HAP-1 (cell line): ENCODE measurements at regions not wholly inside any gene's neighbourhood (a gene's known extent, or its start where the extent isn't known, plus 50 kb on each side); places are given as distances from the start of the nearest gene placed in this dataset.

Source experiments
- DNase-seq, 2 experiments: peaks; one replicate each; pipeline ENCODE4 v3.0.0-alpha.2; 2016 to 2020; ENCODE audit warnings: low spot score in 2 of 2
- H3K27me3 ChIP-seq: fragments of 250-450 bp; sonication (Bioruptor Pico); 2 replicates; pipeline ENCODE4 v1.5.1; 2020; ENCODE audit warnings: low read depth, mild to moderate bottlenecking, moderate library complexity
- H3K36me3 ChIP-seq: fragments of 250-450 bp; sonication (Bioruptor Pico); replicated peaks from 2 replicates; pipeline ENCODE4 v1.5.1; 2020; ENCODE audit warnings: mild to moderate bottlenecking
- H3K4me1 ChIP-seq: fragments of 250-450 bp; sonication (Bioruptor Pico); 2 replicates; pipeline ENCODE4 v1.5.1; 2020; ENCODE audit warnings: mild to moderate bottlenecking
- H3K4me3 ChIP-seq: fragments of 250-450 bp; sonication (Bioruptor Pico); 2 replicates; pipeline ENCODE4 v1.5.1; 2020; ENCODE audit warnings: mild to moderate bottlenecking, moderate library complexity
- H3K9me3 ChIP-seq: fragments of 250-450 bp; sonication (Bioruptor Pico); 2 replicates; pipeline ENCODE4 v1.5.1; 2020; ENCODE audit warnings: mild to moderate bottlenecking, moderate library complexity
- in situ Hi-C: fragments of 300-500 bp; cut with MboI; formaldehyde crosslinking; loops from 3 replicates; pipeline ENCODE4 v1.14.3; 2020; ENCODE audit warnings: low sequenced_read_pairs, inconsistent platforms, mixed read lengths

DNA sequence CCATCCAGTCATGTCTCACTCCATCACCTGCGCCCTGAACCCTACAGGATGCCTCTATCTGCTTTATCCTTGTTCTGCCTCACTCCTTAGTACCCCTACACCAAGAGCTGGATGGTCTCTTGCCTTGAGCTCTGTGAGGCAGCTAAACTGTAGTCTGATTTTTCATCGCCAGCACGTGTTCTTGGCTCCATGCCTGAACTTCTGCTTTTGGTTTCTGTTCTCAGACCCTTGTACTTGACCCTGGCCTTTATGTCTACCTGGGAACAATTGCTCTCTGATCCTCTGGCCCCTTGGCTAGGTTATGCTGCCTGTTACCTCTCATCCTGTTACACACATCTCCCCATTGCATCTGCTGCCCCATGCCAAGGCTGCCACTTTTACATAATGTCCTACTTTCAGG lies 318.0 kb upstream of the LMCD1 start:
- DNase-seq, result no peak
- Histone ChIP-seq H3K36me3 (no peaks in the 10 kb centered on the region), H3K4me3 (no peak overlapping the region), H3K9me3 (no peaks in the 10 kb centered on the region), H3K27me3 (no peaks in the 10 kb centered on the region), H3K4me1 (no peaks in the 10 kb centered on the region)
- in situ Hi-C loops, result no loop called here

DNA sequence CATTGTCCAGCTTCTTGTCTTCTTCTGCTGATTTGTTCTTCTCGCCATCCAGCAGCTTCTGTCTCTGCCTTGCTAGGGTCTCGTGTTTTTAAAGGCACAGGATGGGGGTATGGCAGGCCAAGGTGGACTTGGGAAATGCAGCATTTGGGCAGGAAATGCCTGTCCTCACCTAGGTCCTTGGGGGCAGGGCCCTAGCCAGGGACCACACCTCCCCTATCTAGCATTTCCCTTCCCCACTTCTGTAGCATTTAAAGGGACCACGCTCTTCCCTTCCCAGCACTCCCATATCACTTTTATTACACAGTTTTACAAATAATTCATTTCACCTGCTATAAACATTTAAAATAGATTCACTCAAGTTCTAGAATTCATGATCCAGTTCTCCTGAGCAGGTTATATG lies 315.4 kb upstream of the LMCD1 start:
- in situ Hi-C loops, result no loop called here
- no peaks in the 10 kb centered on the region for H3K9me3 ChIP-seq
- no peaks in the 10 kb centered on the region for H3K36me3 ChIP-seq
- no peaks in the 10 kb centered on the region for H3K4me1 ChIP-seq
- no peak overlapping the region for H3K4me3 ChIP-seq
- no peaks in the 10 kb centered on the region for H3K27me3 ChIP-seq
- DNase-seq, result no peak

DNA sequence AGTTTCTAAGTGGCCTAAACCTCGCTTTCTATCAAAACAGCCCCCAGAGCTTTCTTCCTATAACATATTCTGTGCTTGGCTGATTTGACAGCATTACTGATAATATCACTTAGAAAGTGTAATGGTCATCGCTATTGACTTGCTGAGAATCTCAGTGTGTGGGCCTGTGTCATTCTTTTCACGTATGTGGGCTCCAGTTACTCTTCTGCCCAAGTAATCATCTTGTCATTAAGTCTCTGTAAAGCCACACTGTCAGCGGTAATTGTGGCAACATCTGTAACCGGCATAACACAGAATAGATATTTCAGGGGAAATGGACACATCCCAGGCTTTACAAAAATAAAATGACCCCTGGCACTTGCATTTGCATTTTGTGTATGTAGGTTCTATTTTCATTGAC lies 313.6 kb upstream of the LMCD1 start:
- Histone ChIP-seq H3K27me3 (no peaks in the 10 kb centered on the region), H3K9me3 (no peaks in the 10 kb centered on the region), H3K36me3 (no peaks in the 10 kb centered on the region), H3K4me1 (no peaks in the 10 kb centered on the region), H3K4me3 (no peak overlapping the region)
- no peak for DNase-seq
- in situ Hi-C loops, result no loop called here

DNA sequence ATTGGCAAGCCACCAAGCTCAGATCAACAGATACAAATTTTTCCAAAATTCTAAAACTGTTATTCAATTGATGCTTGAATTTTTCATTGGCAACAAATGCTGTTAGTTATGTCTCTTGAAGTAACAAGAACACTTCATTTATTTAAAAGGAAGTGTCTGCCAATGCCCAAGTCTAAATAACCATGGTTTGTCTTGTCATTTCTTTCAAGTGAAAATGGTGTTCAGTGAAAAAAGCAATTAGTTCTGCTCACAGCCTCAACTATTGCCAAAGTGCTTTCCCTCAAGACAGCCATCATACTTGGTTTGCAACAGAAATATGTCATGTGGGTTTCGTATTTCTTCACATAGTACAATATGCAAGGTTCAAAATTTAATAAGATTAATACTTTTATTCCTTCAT lies 312.6 kb upstream of the LMCD1 start:
- Histone ChIP-seq H3K27me3 (no peaks in the 10 kb centered on the region), H3K9me3 (no peaks in the 10 kb centered on the region), H3K36me3 (no peaks in the 10 kb centered on the region), H3K4me1 (no peaks in the 10 kb centered on the region), H3K4me3 (no peak overlapping the region)
- DNase-seq, result no peak
- in situ Hi-C loops, result no loop called here

DNA sequence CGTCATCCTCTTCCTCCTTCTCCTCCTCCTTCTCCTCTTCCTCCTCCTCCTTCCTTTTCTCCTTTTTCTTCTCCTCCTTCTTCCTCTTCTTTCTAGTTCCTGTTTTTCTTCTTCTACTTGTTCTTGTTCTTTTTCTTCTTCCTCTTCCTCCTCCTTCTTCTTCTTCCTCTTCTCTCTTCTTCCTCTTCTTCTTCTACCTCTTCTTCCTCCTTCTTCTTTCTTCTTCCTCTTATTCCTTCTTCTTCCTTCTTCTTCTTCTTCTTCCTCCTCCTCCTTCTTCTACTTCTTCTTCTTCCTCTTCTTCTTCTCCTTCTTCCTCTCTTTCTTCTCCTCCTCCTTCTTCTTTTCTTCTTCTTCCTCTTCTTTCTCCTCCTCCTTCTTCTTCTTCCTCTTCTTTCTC lies 310.2 kb upstream of the LMCD1 start:
- no peaks in the 10 kb centered on the region for H3K4me1 ChIP-seq
- no peak overlapping the region for H3K4me3 ChIP-seq
- H3K9me3 ChIP-seq, result no peaks in the 10 kb centered on the region
- no peak for DNase-seq
- no peaks in the 10 kb centered on the region for H3K27me3 ChIP-seq
- in situ Hi-C loops, result no loop called here
- no peaks in the 10 kb centered on the region for H3K36me3 ChIP-seq

DNA sequence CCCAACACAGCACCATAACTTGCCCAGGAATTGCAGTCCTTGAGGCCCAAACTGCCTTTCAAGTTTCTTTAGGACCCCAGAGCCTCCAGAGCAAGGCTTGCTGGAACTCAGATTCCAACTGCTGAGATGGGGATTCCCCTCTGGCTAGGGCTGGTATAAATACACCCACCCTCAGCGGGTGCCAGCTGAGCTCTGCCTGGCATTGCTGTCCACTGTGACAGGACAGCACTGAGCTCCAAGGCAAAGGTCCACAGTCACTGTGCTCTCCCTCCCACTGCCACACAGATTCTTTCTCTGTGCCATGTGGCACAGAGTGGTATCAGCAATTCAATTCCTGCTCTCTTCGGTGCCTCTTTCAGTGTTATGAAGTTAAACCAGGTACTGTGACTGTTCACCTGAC lies 304.2 kb upstream of the LMCD1 start:
- H3K4me3 ChIP-seq, result no peak overlapping the region
- H3K9me3 ChIP-seq, result no peaks in the 10 kb centered on the region
- H3K36me3 ChIP-seq, result no peaks in the 10 kb centered on the region
- H3K4me1 ChIP-seq, result no peaks in the 10 kb centered on the region
- no peaks in the 10 kb centered on the region for H3K27me3 ChIP-seq
- no peak for DNase-seq
- in situ Hi-C loops, result no loop called here

DNA sequence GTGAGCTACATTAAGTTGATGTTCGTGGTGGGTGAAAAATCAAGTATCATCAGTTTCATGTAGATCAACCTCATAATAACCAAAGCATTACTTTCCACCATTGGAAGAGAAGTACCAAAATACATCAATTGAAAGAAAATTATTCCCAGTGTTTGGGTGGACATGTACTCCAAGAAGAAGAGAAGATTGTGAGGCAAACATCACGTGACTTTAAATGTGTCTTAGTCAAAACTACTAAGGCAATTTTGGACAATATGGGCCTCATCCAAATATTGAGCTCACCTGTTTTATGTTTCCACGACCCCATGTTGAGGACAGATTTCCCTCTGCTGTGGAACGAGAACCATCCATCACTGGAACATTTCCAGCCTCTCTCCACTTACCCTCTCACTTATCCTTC lies 303.0 kb upstream of the LMCD1 start:
- in situ Hi-C loops, result no loop called here
- no peaks in the 10 kb centered on the region for H3K9me3 ChIP-seq
- no peak overlapping the region for H3K4me3 ChIP-seq
- no peaks in the 10 kb centered on the region for H3K36me3 ChIP-seq
- H3K4me1 ChIP-seq, result no peaks in the 10 kb centered on the region
- DNase-seq, result no peak
- no peaks in the 10 kb centered on the region for H3K27me3 ChIP-seq

DNA sequence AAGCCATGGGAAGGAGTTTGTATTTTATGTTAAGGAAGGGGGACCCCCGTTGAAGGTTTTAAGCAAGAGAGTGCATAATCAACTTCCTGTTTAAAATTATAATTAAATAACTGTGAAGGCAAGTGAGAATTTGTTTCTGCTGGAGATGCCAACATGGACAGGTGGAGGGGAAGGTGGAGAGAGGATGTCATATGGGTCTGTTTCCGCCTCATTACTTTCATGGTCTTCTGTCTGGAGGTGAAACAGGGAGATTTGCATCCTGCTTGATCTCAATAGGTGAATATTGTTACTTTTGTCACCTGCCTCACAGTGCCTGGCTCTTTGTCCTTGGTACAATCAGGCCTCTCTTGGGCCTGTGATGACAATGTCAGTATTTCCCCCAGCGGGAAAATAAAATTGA lies 300.6 kb upstream of the LMCD1 start:
- DNase-seq, result no peak
- H3K27me3 ChIP-seq, result no peaks in the 10 kb centered on the region
- no peaks in the 10 kb centered on the region for H3K4me1 ChIP-seq
- H3K4me3 ChIP-seq, result no peak overlapping the region
- H3K9me3 ChIP-seq, result no peaks in the 10 kb centered on the region
- no peaks in the 10 kb centered on the region for H3K36me3 ChIP-seq
- in situ Hi-C loops, result no loop called here

DNA sequence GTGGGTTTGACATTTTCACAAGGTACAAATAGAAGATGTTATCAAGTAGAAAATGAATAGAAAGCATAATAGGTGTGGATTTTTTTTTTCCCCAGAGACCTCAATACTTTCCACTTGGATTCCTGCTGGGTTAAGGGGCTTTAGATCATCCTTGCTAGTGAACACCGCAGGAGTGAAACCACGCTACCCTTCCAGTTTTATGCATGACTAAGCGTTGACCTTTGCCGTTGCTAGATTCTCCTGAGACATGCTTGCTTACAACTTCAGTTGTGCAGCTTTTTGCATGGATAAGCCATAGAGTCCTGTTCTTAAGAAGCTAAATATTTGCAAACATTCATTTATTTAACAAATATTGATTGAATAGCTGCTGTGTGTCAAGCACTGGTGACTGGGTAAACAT lies 299.7 kb upstream of the LMCD1 start:
- in situ Hi-C loops, result no loop called here
- Histone ChIP-seq H3K4me3 (no peak overlapping the region), H3K27me3 (no peaks in the 10 kb centered on the region), H3K4me1 (no peaks in the 10 kb centered on the region), H3K36me3 (no peaks in the 10 kb centered on the region), H3K9me3 (no peaks in the 10 kb centered on the region)
- DNase-seq, result no peak

DNA sequence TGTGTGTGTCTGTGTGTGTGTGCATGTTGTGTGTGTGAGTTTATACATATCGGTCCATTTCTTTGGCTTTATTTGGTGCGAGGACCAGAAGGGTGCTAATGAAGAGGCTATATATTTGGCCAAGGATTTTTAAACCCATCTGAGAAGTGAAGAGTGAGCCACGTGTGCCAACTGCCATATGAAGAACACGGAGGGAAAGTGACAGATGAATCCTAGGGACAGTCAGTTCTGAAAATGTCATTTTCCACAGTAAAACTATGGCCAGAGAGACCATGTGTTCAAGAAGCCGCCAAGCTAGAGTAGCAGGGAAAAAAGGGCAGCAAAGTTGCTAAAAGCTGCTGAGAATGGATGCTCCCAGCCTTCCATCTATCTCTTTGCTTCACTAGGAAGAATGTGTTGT lies 297.3 kb upstream of the LMCD1 start:
- in situ Hi-C loops, result no loop called here
- Histone ChIP-seq H3K36me3 (no peaks in the 10 kb centered on the region), H3K9me3 (no peaks in the 10 kb centered on the region), H3K4me3 (no peak overlapping the region), H3K4me1 (no peaks in the 10 kb centered on the region), H3K27me3 (no peaks in the 10 kb centered on the region)
- no peak for DNase-seq

DNA sequence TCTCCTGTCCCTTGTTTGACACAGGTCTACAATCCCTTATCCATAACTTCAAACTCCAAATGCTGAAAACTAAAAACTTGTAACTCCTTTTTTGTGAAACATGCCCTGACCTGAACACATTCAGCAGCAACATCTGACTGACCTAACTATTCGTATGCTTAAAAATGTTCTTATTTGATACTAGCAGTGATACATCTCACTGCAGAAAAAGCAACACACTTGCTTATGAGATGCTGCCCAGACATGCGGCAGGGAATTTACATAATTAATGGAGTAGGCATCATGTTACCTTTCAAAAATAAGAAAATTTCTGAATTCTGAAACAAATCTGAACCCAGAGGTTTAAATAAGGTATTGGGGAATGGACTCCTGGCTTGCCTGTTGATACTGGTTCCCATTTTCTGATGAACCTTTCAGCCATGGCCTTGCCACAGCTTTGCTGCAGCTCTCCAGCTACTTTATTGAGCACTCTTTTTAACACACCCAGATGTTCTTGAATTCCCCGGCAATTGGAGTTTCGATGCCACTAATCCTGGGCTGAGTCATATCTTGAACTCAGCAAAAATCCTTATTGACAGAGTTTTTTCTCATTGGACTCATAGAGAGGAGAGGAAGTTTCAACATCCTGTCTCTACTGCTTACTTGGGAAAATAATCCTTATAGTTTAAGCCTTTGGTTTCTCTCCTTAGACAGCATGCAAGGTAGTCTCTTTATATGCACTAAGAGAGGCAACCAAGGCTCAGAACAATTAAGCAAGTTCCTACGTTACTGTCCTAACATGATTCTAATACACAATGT lies 296.6 kb upstream of the LMCD1 start:
- Histone ChIP-seq H3K9me3 (no peaks in the 10 kb centered on the region), H3K36me3 (no peaks in the 10 kb centered on the region), H3K4me1 (no peaks in the 10 kb centered on the region), H3K4me3 (no peak overlapping the region), H3K27me3 (no peaks in the 10 kb centered on the region)
- in situ Hi-C loops, result no loop called here
- DNase-seq, result no peak

DNA sequence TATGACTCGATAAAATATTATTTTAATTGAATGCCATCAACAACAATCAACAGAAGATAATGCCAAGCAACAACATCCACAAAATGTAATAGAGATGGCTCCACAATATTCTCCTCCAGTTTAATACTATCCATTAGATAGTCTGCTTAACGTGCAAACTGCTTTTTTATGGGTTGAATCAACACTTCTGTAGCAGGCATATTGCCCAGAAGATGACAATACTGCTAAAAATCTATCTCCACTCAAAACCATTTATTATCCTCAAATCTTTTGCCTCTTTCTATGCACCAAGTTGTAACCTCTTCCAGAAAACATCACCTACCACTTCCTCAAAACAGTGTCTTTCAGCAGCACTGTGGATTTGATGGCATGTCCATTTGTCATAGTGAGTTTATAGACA lies 295.7 kb upstream of the LMCD1 start:
- DNase-seq, result no peak
- H3K36me3 ChIP-seq, result no peaks in the 10 kb centered on the region
- no peaks in the 10 kb centered on the region for H3K27me3 ChIP-seq
- no peak overlapping the region for H3K4me3 ChIP-seq
- no peaks in the 10 kb centered on the region for H3K4me1 ChIP-seq
- no peaks in the 10 kb centered on the region for H3K9me3 ChIP-seq
- in situ Hi-C loops, result no loop called here

DNA sequence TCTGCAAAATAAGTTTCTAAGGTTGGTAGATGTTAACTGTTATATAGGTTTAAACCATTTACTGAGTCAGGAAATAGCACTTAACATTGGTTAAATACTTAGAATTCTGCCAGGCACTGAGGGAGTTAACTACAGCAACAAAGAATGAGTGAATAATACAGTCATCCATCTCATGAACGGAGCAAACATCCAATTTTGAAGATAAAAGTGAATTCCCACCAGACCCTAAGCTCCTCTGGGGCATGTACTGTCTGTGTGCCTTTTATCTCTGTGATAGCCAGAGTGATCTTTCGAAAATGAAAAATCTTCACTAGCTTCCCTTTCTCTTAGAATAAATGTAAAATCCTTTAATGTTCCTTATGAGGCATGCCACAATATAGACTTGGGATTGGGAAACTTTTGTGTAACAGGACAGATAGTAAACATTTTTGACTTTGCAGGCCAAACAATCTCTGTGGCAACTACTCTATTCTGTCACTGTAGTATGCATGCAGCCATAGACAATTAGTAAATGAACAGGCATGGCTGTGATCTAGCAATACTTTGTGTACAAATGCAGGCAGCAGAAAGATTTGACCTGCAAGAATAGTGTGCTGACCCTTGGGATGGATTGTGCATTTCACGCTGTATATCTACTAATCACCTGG lies 294.5 kb upstream of the LMCD1 start:
- DNase-seq, result no peak
- in situ Hi-C loops, result no loop called here
- H3K36me3 ChIP-seq, result no peaks in the 10 kb centered on the region
- H3K4me3 ChIP-seq, result no peak overlapping the region
- no peaks in the 10 kb centered on the region for H3K27me3 ChIP-seq
- H3K4me1 ChIP-seq, result no peaks in the 10 kb centered on the region
- no peaks in the 10 kb centered on the region for H3K9me3 ChIP-seq

DNA sequence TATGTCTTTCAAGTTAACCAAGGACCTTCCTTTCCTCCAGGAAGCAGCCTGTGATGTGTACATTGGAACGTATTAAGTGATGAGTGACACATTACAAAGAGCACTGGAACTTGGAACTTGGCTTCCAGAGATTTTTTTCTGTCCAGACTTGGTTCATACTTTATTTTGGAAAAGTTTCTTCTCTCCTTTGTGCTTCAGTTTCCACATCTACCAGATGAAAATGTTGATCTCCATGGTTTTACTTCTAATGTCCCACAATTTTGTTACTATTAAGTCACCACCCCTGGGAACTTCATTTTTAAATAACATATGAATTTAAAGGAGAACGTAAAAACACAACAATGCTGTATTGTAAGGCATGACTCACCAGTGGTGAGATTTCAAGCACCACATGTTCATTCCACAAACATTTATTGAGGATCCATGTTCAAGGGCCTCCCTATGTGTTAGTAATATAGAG lies 290.7 kb upstream of the LMCD1 start:
- in situ Hi-C loops, result no loop called here

More for the DNA sequence above, 290.7 kb upstream of the LMCD1 start:
- Histone ChIP-seq H3K4me3 (no peak overlapping the region), H3K9me3 (no peaks in the 10 kb centered on the region), H3K27me3 (no peaks in the 10 kb centered on the region), H3K4me1 (no peaks in the 10 kb centered on the region), H3K36me3 (no peaks in the 10 kb centered on the region)
- DNase-seq, result no peak
